ENCODE measurements at regions not wholly inside any gene's neighbourhood (a gene's known extent, or its start where the extent isn't known, plus 50 kb on each side); places are given as distances from the start of the nearest gene placed in this dataset.
A peak's percentile ranks its signal among the peaks of the same experiment; 100 is the strongest.
"Not testable (repeated sequence)": the region's sequence is repeated elsewhere in the genome, so short reads cannot be mapped to it uniquely, and the experiment has no call there.

DNA sequence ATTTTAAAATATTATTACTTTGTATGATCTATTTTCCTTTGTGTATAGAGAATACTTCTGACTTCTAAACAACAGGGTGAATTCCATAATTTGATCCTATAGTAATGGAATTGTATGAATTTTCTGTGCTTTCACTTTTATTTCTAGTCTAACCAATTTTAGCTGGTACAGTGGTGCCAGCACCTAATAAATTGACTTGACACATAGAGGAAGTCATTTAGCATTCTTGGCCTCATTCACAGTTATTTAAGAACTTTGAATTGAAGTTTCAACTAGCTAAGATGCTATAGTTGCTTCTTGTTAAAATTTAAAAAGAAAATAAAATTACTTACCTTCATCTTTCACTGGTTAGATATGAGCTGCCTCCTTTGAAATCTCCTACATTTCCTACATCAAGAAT lies 220.4 kb downstream of the CPS1 start:
- CTCF ChIA-PET (ENCODE audit: partially characterized antibody) = no interaction called here
- POLR2A ChIA-PET (ENCODE audit: partially characterized antibody) = no interaction called here
- intact Hi-C loops (cut with micrococcal nuclease) = no loop called here

DNA sequence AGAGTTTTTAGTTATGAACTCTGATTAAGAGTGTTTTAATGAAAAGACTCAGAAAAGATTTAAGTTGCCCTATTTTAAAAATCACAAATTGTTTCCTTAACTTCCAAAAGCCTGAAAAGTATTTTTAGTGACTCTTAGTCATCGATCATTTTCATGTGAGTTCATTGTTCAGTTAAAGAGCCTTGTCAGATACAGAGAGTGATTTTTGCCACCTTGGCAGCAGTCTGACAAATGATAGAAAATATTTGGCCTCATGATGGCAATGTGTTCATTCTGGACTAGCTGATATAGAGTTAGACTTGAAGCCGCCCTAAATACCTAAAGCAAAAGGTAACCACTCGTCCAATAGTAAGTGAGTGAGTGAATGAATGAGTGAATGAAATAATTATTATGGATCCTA lies 225.8 kb downstream of the CPS1 start:
- no peaks in the 10 kb centered on the region for H3K4me1 Mint-ChIP-seq
- intact Hi-C loops (cut with micrococcal nuclease) = no loop called here
- DNase-seq = no peak
- no peaks in the 10 kb centered on the region for H3K27me3 ChIP-seq (ENCODE audit: insufficient read depth, low read length)
- ChIA-PET POLR2A (ENCODE audit: partially characterized antibody) (no interaction called here), CTCF (ENCODE audit: partially characterized antibody) (no interaction called here)
- no peaks in the 10 kb centered on the region for H3K36me3 ChIP-seq (ENCODE audit: insufficient read depth, low read length)
- no peak overlapping the region for H3K4me3 ChIP-seq (ENCODE audit: low read length in 2 of 2)
- H3K27ac Mint-ChIP-seq = no peak overlapping the region
- H3K4me1 ChIP-seq (ENCODE audit: insufficient read depth, low read length) = no peaks in the 10 kb centered on the region
- H3K9me3 ChIP-seq (ENCODE audit: control insufficient read depth in 1 of 2, low read length in 2 of 2) = no peaks in the 10 kb centered on the region
- H3K27ac ChIP-seq (ENCODE audit: low read depth, low read length) = no peak overlapping the region
- H3K27me3 Mint-ChIP-seq = no peaks in the 10 kb centered on the region
- no peak overlapping the region for H3K4me3 Mint-ChIP-seq
- H3K36me3 Mint-ChIP-seq = no peaks in the 10 kb centered on the region
- peaks cover 0 to 3% (median 2%) of the 10 kb centered on the region in 8 donors for H3K9me3 Mint-ChIP-seq

More for the DNA sequence above, 220.4 kb downstream of the CPS1 start:
- Mint-ChIP-seq H3K27me3 (no peaks in the 10 kb centered on the region), H3K4me3 (no peak overlapping the region), H3K36me3 (no peaks in the 10 kb centered on the region), H3K4me1 (no peaks in the 10 kb centered on the region), H3K27ac (no peak overlapping the region), H3K9me3 (peaks cover 0 to 10% (median 4%) of the 10 kb centered on the region in 8 donors)
- no peak for DNase-seq
- H3K27me3 ChIP-seq (ENCODE audit: insufficient read depth, low read length) = no peaks in the 10 kb centered on the region
- no peaks in the 10 kb centered on the region for H3K4me1 ChIP-seq (ENCODE audit: insufficient read depth, low read length)
- no peaks in the 10 kb centered on the region for H3K36me3 ChIP-seq (ENCODE audit: insufficient read depth, low read length)
- no peaks in the 10 kb centered on the region for H3K9me3 ChIP-seq (ENCODE audit: control insufficient read depth in 1 of 2, low read length in 2 of 2)
- H3K4me3 ChIP-seq (ENCODE audit: low read length in 2 of 2) = no peak overlapping the region
- no peak overlapping the region for H3K27ac ChIP-seq (ENCODE audit: low read depth, low read length)

DNA sequence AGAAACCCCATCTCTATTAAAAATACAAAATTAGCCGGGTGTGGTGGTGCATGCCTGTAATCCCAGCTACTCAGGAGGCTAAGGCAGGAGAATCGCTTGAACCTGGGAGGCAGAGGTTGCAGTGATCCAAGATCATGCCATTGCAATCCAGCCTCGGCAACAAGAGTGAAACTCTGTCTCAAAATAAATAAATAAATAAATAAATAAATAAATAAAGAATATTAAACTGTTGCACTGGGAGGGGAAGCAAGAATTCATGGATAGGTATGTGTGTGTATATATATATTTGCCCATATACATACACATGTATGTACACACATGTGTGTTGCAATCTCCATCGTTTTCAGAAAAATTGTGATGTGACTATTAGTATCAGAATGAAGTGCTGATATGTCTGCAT lies 231.4 kb downstream of the CPS1 start:
- H3K27me3 ChIP-seq (ENCODE audit: insufficient read depth, low read length); H3K36me3 Mint-ChIP-seq; H3K27me3 Mint-ChIP-seq; H3K9me3 Mint-ChIP-seq; H3K27ac ChIP-seq (ENCODE audit: low read depth, low read length); H3K4me1 ChIP-seq (ENCODE audit: insufficient read depth, low read length); H3K9me3 ChIP-seq (ENCODE audit: control insufficient read depth in 1 of 2, low read length in 2 of 2); H3K27ac Mint-ChIP-seq; POLR2A ChIA-PET (ENCODE audit: partially characterized antibody); H3K4me3 ChIP-seq (ENCODE audit: low read length in 2 of 2); CTCF ChIA-PET (ENCODE audit: partially characterized antibody); H3K4me3 Mint-ChIP-seq; intact Hi-C loops (cut with micrococcal nuclease); H3K4me1 Mint-ChIP-seq; DNase-seq; H3K36me3 ChIP-seq (ENCODE audit: insufficient read depth, low read length): not testable (repeated sequence)

DNA sequence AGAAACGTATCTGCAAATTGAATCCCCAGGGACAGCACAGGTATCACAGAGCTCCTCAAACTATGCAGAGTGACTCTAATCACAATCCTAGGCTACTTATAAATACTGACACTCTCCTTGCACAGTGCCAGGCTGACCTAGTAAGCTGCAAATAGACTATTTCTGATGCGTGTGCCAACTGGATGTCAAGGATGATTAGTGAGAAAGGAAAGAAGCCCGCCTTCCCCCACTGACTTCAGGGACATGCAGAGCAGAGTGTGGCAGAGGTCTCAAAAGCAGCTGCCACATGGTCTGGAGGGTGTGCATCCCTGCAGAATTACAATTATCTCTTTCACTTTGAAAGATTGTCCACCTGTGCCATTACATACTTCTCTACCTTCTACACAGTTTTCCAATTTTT lies 235.6 kb downstream of the CPS1 start:
- H3K4me3 Mint-ChIP-seq = no peak overlapping the region
- intact Hi-C loops (cut with micrococcal nuclease) = no loop called here
- no peaks in the 10 kb centered on the region for H3K4me1 Mint-ChIP-seq
- H3K36me3 Mint-ChIP-seq = no peaks in the 10 kb centered on the region
- Histone ChIP-seq H3K9me3 (ENCODE audit: control insufficient read depth in 1 of 2, low read length in 2 of 2) (no peaks in the 10 kb centered on the region), H3K4me1 (ENCODE audit: insufficient read depth, low read length) (no peaks in the 10 kb centered on the region), H3K36me3 (ENCODE audit: insufficient read depth, low read length) (no peaks in the 10 kb centered on the region), H3K27ac (ENCODE audit: low read depth, low read length) (no peak overlapping the region), H3K4me3 (ENCODE audit: low read length in 2 of 2) (no peak overlapping the region), H3K27me3 (ENCODE audit: insufficient read depth, low read length) (no peaks in the 10 kb centered on the region)
- H3K27me3 Mint-ChIP-seq = no peaks in the 10 kb centered on the region
- CTCF ChIA-PET (ENCODE audit: partially characterized antibody) = no interaction called here
- POLR2A ChIA-PET (ENCODE audit: partially characterized antibody) = no interaction called here
- no peak overlapping the region for H3K27ac Mint-ChIP-seq
- DNase-seq = no peak
- H3K9me3 Mint-ChIP-seq = peaks cover 0 to 2% (median 0%) of the 10 kb centered on the region in 8 donors

DNA sequence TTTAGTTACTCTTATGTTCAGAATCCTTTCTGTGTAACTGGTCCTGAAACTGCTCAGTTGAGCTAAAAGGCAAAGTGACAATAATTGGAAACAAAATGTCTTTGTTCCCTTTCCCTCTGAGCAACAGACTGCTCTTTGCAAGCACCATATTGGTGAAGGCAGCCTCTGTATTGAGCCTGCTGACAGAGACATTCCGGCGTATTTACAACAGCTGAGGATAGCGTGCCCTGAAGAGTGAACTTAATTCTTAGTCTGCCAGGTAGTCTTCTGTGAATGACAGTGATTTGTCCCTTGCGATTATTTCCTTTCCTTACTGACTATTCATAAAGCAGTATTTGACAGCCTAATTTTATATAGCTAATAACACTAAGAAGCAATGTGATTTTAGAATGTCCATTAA lies 239.1 kb downstream of the CPS1 start:
- H3K36me3 Mint-ChIP-seq = no peaks in the 10 kb centered on the region
- H3K4me3 ChIP-seq (ENCODE audit: low read length in 2 of 2) = no peak overlapping the region
- peak overlapping the region in 1 of 7 donors; percentile 28 for H3K27ac Mint-ChIP-seq
- intact Hi-C loops (cut with micrococcal nuclease) = no loop called here
- H3K27ac ChIP-seq (ENCODE audit: low read depth, low read length) = no peak overlapping the region
- POLR2A ChIA-PET (ENCODE audit: partially characterized antibody) = no interaction called here
- no peaks in the 10 kb centered on the region for H3K27me3 Mint-ChIP-seq
- H3K27me3 ChIP-seq (ENCODE audit: insufficient read depth, low read length) = no peaks in the 10 kb centered on the region
- CTCF ChIA-PET (ENCODE audit: partially characterized antibody) = no interaction called here
- no peaks in the 10 kb centered on the region for H3K36me3 ChIP-seq (ENCODE audit: insufficient read depth, low read length)
- no peak overlapping the region for H3K4me3 Mint-ChIP-seq
- H3K9me3 Mint-ChIP-seq = peaks cover 0 to 3% (median 0%) of the 10 kb centered on the region in 8 donors
- no peaks in the 10 kb centered on the region for H3K9me3 ChIP-seq (ENCODE audit: control insufficient read depth in 1 of 2, low read length in 2 of 2)
- no peak for DNase-seq
- no peaks in the 10 kb centered on the region for H3K4me1 Mint-ChIP-seq
- H3K4me1 ChIP-seq (ENCODE audit: insufficient read depth, low read length) = no peaks in the 10 kb centered on the region

DNA sequence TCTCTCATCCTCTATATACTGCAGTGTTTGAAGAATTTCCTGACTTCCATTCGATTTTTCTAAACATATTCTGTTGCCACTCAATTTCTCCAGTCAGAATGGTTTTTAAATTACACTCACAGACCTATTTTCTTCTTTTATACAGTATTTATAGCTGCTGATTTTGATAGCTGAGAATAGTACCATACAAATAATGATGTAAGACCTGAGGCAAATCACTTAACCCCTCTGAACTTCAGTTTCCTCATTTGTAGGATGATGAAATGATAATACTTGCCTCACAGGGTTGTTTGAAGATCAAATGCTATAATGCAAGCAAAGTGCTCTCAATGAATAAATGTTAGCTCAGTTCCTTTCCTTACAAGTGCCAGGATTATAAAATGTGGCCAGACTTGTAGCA lies 241.8 kb downstream of the CPS1 start:
- no peak overlapping the region for H3K4me3 Mint-ChIP-seq
- H3K36me3 ChIP-seq (ENCODE audit: insufficient read depth, low read length) = no peaks in the 10 kb centered on the region
- CTCF ChIA-PET (ENCODE audit: partially characterized antibody) = no interaction called here
- no peak for DNase-seq
- POLR2A ChIA-PET (ENCODE audit: partially characterized antibody) = no interaction called here
- peaks cover 0 to 1% (median 0%) of the 10 kb centered on the region in 8 donors for H3K9me3 Mint-ChIP-seq
- no peaks in the 10 kb centered on the region for H3K36me3 Mint-ChIP-seq
- no peak overlapping the region for H3K4me3 ChIP-seq (ENCODE audit: low read length in 2 of 2)
- intact Hi-C loops (cut with micrococcal nuclease) = no loop called here
- no peak overlapping the region for H3K27ac Mint-ChIP-seq
- H3K4me1 Mint-ChIP-seq = no peaks in the 10 kb centered on the region
- H3K4me1 ChIP-seq (ENCODE audit: insufficient read depth, low read length) = no peaks in the 10 kb centered on the region
- H3K27me3 Mint-ChIP-seq = no peaks in the 10 kb centered on the region
- H3K9me3 ChIP-seq (ENCODE audit: control insufficient read depth in 1 of 2, low read length in 2 of 2) = no peaks in the 10 kb centered on the region
- H3K27me3 ChIP-seq (ENCODE audit: insufficient read depth, low read length) = no peaks in the 10 kb centered on the region
- H3K27ac ChIP-seq (ENCODE audit: low read depth, low read length) = no peak overlapping the region

DNA sequence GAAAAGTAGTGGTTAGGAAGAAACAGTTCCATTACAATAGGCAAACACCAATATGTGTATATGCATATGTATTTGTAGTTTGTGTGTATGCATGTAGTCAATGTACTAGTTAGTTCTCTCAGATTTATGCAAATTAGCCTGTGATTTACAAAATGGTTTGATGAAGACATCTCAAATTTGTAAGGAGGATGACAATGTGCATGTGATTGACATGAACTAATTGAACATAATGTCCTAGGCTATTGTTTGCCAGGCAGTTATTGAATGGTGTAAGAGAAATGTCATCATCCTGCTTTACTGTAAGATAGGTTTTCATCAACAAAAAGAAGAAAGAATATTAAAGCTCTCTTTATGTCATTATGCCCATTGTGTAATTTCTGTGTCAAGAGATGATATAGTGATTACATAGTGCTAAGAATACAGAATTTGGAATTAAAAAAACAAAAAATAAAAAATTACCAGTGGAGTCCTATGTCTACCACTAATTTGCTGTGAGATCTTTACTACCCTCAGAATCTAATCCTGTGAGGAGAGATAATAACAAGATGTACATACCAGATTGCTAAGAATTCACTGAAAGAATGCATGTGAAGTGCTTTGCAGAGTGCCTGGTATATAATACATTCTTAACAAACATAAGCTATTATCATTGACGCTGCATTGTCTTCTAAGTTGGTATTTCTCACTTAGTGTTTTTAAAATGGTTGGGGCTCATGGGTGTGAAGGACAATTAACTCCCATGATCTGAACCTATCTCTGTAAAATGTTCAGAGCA lies 258.0 kb downstream of the CPS1 start:
- no peak for DNase-seq
- Histone ChIP-seq H3K9me3 (ENCODE audit: control insufficient read depth in 1 of 2, low read length in 2 of 2) (no peaks in the 10 kb centered on the region), H3K27me3 (ENCODE audit: insufficient read depth, low read length) (no peaks in the 10 kb centered on the region), H3K36me3 (ENCODE audit: insufficient read depth, low read length) (no peaks in the 10 kb centered on the region), H3K27ac (ENCODE audit: low read depth, low read length) (no peak overlapping the region), H3K4me1 (ENCODE audit: insufficient read depth, low read length) (no peaks in the 10 kb centered on the region), H3K4me3 (ENCODE audit: low read length in 2 of 2) (no peak overlapping the region)
- CTCF ChIA-PET (ENCODE audit: partially characterized antibody) = no interaction called here
- POLR2A ChIA-PET (ENCODE audit: partially characterized antibody) = no interaction called here
- Mint-ChIP-seq H3K36me3 (no peaks in the 10 kb centered on the region), H3K4me1 (no peaks in the 10 kb centered on the region), H3K9me3 (peaks cover 0 to 14% (median 5%) of the 10 kb centered on the region in 8 donors), H3K4me3 (no peak overlapping the region), H3K27me3 (no peaks in the 10 kb centered on the region), H3K27ac (no peak overlapping the region)
- intact Hi-C loops (cut with micrococcal nuclease) = no loop called here

DNA sequence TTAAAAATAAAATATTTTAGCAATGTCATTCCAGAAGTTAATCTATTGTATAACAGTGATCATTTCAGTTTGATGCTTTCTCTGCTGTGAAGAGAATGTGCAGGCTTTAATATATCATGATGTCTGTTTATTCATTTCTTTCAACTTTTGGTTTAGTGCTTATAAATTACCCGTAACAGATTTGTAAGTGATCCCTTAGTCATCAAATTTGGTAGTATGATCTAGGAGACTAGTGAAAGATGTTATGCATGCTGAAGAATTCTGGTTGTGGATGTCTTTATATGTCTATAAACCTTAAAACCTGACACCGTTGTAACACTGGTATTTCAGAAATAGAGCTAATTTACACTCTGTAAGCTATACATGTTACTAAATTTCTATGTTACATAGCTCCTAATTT lies 260.4 kb downstream of the CPS1 start:
- H3K9me3 ChIP-seq (ENCODE audit: control insufficient read depth in 1 of 2, low read length in 2 of 2) = no peaks in the 10 kb centered on the region
- H3K27ac ChIP-seq (ENCODE audit: low read depth, low read length) = no peak overlapping the region
- no peak overlapping the region for H3K27ac Mint-ChIP-seq
- H3K4me3 Mint-ChIP-seq = no peak overlapping the region
- no peaks in the 10 kb centered on the region for H3K4me1 Mint-ChIP-seq
- no peak overlapping the region for H3K4me3 ChIP-seq (ENCODE audit: low read length in 2 of 2)
- no peaks in the 10 kb centered on the region for H3K4me1 ChIP-seq (ENCODE audit: insufficient read depth, low read length)
- H3K9me3 Mint-ChIP-seq = peaks cover 0 to 17% (median 3%) of the 10 kb centered on the region in 8 donors
- no peaks in the 10 kb centered on the region for H3K36me3 ChIP-seq (ENCODE audit: insufficient read depth, low read length)
- intact Hi-C loops (cut with micrococcal nuclease) = no loop called here
- POLR2A ChIA-PET (ENCODE audit: partially characterized antibody) = no interaction called here
- H3K27me3 Mint-ChIP-seq = no peaks in the 10 kb centered on the region
- CTCF ChIA-PET (ENCODE audit: partially characterized antibody) = no interaction called here
- H3K27me3 ChIP-seq (ENCODE audit: insufficient read depth, low read length) = no peaks in the 10 kb centered on the region
- no peak for DNase-seq
- no peaks in the 10 kb centered on the region for H3K36me3 Mint-ChIP-seq

Measured in CD4-positive, alpha-beta memory T cell (primary cell).